ENCODE measurements at regions not wholly inside any gene's neighbourhood (a gene's known extent, or its start where the extent isn't known, plus 50 kb on each side); places are given as distances from the start of the nearest gene placed in this dataset.
"Not testable (repeated sequence)": the region's sequence is repeated elsewhere in the genome, so short reads cannot be mapped to it uniquely, and the experiment has no call there.

DNA sequence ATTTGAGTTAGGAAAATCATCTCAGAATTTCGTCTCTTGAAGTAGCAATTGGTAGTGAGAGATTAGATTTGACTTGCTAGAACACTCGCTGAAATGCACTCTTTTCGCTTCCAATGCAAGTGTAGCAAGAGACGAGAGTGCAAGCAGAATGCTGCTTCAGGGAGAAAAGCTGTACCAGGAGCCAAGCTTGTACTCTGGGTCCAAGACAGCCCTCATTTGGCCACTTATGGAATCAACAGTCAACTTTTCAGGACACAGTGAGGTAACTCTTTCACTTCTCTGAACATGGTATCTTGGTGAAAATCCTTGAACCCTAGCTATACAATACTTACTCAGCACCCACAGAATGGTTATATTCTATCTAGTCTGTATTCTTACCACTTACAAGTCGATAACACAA is 107.6 kb upstream of the TERB2 start:
- H3K36me3 ChIP-seq (ENCODE audit: control insufficient read depth, insufficient read depth, low read length); H3K9ac ChIP-seq (ENCODE audit: insufficient read depth in 1 of 2, low read depth in 2 of 2, low read length in 2 of 2); H2AFZ ChIP-seq (ENCODE audit: low read depth, low read length); H3K4me1 ChIP-seq (replicated peaks in 1 of 2; ENCODE audit: control insufficient read depth in 2 of 2, insufficient read depth in 2 of 2, low read length in 2 of 2); POLR2A ChIA-PET; BruUV-seq (replicated peaks); H3K4me2 ChIP-seq (ENCODE audit: insufficient read depth, low read length); H3K4me3 ChIP-seq; FAIRE-seq; H4K20me1 ChIP-seq (replicated peaks; ENCODE audit: control insufficient read depth, insufficient read depth, low read length); H3K27me3 ChIP-seq (ENCODE audit: control insufficient read depth in 2 of 2, insufficient read depth in 2 of 2, low read length in 2 of 2); H3K9me1 ChIP-seq (ENCODE audit: control insufficient read depth, insufficient read depth, low read length); H3K79me2 ChIP-seq (ENCODE audit: control insufficient read depth, insufficient read depth, low read length); H3K9me3 ChIP-seq (replicated peaks; ENCODE audit: control insufficient read depth, insufficient read depth, low read depth, low read length); H3K27ac ChIP-seq (ENCODE audit: extremely low read depth, low read depth, low read length): not testable (repeated sequence)
- ATAC-seq (peak; percentile 51), DNase-seq (ENCODE audit: extremely low read depth in 1 of 4, low spot score in 3 of 4) (peak in 1 of 4 experiments; percentile 42)
- 33% methylated on average over 5 of the region's 5 CpGs for WGBS (ENCODE audit: insufficient coverage, low coverage, missing lambda C conversion rate)
- intact Hi-C loops (cut with micrococcal nuclease): loop anchor here (10.0 kb wide), 2 partner anchors 54 to 134 kb away; partner anchors contain the start of genes B2M and PATL2
- CTCF ChIA-PET (ENCODE audit: low intra/inter-chr PET ratio): interaction anchor here (1.0 kb wide), 1 partner anchor 184 kb away, joined by 3 read pairs; no protein-coding TSS in a partner anchor
- peak in 1 of 2 experiments; percentile 64; a peak in 2 of 4 replicates for TF ChIP-seq RAD21 (CRISPR knock-in tag; conservative IDR thresholded peaks at IDR 0.05 in 1 of 2, IDR thresholded peaks at IDR 0.05 in 1 of 2)
- TF ChIP-seq, protein P1, sequence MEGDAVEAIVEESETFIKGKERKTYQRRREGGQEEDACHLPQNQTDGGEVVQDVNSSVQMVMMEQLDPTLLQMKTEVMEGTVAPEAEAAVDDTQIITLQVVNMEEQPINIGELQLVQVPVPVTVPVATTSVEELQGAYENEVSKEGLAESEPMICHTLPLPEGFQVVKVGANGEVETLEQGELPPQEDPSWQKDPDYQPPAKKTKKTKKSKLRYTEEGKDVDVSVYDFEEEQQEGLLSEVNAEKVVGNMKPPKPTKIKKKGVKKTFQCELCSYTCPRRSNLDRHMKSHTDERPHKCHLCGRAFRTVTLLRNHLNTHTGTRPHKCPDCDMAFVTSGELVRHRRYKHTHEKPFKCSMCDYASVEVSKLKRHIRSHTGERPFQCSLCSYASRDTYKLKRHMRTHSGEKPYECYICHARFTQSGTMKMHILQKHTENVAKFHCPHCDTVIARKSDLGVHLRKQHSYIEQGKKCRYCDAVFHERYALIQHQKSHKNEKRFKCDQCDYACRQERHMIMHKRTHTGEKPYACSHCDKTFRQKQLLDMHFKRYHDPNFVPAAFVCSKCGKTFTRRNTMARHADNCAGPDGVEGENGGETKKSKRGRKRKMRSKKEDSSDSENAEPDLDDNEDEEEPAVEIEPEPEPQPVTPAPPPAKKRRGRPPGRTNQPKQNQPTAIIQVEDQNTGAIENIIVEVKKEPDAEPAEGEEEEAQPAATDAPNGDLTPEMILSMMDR (IDR thresholded peaks at IDR 0.05 in 2 of 3, conservative IDR thresholded peaks at IDR 0.05 in 1 of 3; ENCODE audit: insufficient read depth in 2 of 3, low read depth in 1 of 3, low read length in 3 of 3): peak in 2 of 3 experiments; percentile 13 to 42; a peak in 2 of 6 replicates
- TF ChIP-seq, protein P2, sequence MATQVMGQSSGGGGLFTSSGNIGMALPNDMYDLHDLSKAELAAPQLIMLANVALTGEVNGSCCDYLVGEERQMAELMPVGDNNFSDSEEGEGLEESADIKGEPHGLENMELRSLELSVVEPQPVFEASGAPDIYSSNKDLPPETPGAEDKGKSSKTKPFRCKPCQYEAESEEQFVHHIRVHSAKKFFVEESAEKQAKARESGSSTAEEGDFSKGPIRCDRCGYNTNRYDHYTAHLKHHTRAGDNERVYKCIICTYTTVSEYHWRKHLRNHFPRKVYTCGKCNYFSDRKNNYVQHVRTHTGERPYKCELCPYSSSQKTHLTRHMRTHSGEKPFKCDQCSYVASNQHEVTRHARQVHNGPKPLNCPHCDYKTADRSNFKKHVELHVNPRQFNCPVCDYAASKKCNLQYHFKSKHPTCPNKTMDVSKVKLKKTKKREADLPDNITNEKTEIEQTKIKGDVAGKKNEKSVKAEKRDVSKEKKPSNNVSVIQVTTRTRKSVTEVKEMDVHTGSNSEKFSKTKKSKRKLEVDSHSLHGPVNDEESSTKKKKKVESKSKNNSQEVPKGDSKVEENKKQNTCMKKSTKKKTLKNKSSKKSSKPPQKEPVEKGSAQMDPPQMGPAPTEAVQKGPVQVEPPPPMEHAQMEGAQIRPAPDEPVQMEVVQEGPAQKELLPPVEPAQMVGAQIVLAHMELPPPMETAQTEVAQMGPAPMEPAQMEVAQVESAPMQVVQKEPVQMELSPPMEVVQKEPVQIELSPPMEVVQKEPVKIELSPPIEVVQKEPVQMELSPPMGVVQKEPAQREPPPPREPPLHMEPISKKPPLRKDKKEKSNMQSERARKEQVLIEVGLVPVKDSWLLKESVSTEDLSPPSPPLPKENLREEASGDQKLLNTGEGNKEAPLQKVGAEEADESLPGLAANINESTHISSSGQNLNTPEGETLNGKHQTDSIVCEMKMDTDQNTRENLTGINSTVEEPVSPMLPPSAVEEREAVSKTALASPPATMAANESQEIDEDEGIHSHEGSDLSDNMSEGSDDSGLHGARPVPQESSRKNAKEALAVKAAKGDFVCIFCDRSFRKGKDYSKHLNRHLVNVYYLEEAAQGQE (IDR thresholded peaks at IDR 0.05; ENCODE audit: borderline replicate concordance): peak; percentile 40; the same call in 1 of the 2 replicates
- TF ChIP-seq, protein P2 (CRISPR knock-in tag; IDR thresholded peaks at IDR 0.05; ENCODE audit: low read depth): not testable (repeated sequence)
- in situ Hi-C loops (cut with MboI): loop anchor here (10.0 kb wide), 1 partner anchor 196 kb away; no protein-coding TSS in a partner anchor

All from K562 (cell line).